ENCODE measurements at regions not wholly inside any gene's neighbourhood (a gene's known extent, or its start where the extent isn't known, plus 50 kb on each side); places are given as distances from the start of the nearest gene placed in this dataset.

DNA sequence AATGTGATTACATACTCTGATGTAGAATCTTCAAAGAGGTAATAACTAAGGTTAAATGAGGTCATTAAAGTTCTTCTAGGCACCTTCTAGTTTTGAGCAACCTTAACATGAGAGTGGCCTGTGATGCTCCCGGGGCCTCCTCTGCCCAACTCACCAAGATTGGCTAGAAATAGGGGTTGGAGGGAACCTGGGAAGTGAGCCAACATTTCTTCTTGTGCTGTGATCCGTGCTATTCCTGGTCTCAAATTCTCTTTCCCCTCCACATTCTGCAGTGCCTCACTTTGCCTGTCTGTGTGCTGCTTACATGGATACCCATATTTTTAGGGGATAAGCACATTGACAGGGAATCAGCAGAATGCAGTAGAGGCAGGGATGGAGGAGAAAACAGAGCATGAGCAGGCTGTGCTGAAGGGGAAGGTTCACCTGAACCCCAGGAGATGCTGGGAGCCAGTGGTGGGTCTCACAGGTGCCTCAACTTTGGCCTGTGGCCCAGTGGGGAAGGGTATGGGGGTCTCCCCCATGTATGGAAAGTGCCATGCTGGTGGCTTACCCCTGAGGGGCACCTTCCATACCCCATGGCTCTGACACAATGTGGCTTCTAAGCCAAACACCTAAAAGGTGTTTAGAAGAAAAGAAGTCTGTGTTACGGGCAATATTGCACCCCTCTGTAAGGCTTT lies 164.7 kb upstream of the CHD6 start:
- Histone ChIP-seq H3K4me2 (ENCODE audit: insufficient read depth in 1 of 2, low read depth in 2 of 2, low read length in 2 of 2) (no peak overlapping the region), H4K91ac (replicated peaks; ENCODE audit: insufficient read length, low read length) (no peak overlapping the region), H3K56ac (replicated peaks; ENCODE audit: insufficient read length, low read depth, low read length) (no peak overlapping the region), H3K36me3 (ENCODE audit: control insufficient read depth in 2 of 4, insufficient read depth in 4 of 4, low read length in 3 of 4) (no peaks in the 10 kb centered on the region), H2BK5ac (ENCODE audit: low read depth, low read length) (no peak overlapping the region), H4K5ac (ENCODE audit: insufficient read length, low read depth, low read length) (no peak overlapping the region), H3K27ac (ENCODE audit: low read depth, low read length) (no peak overlapping the region), H3K27me3 (replicated peaks in 1 of 4; ENCODE audit: control insufficient read depth in 3 of 4, extremely low read depth in 1 of 4, insufficient read depth in 3 of 4, low read length in 3 of 4) (no peaks in the 10 kb centered on the region), H2BK20ac (ENCODE audit: low read length) (no peak overlapping the region), H3K14ac (ENCODE audit: insufficient read length) (no peak overlapping the region), H4K20me1 (replicated peaks in 1 of 2; ENCODE audit: control insufficient read depth in 1 of 2, insufficient read depth in 2 of 2, low read length in 2 of 2) (no peaks in the 10 kb centered on the region), H3K4ac (replicated peaks; ENCODE audit: insufficient read length, low read depth, low read length) (no peak overlapping the region), H3K23me2 (ENCODE audit: low read depth, low read length) (no peaks in the 10 kb centered on the region), H3K4me1 (replicated peaks in 1 of 4; ENCODE audit: control insufficient read depth in 3 of 4, insufficient read depth in 4 of 4, low read length in 3 of 4) (no peaks in the 10 kb centered on the region), H2BK12ac (ENCODE audit: low read depth, low read length) (0 out of 2 replicates have a peak overlapping the region, but pooled peaks have one; percentile 39), H3K9ac (replicated peaks in 1 of 4; ENCODE audit: extremely low read depth in 1 of 4, low read depth in 3 of 4, low read length in 3 of 4) (no peak overlapping the region), H4K8ac (ENCODE audit: extremely low read depth, insufficient read depth, low read length) (no peak overlapping the region), H3K9me3 (ENCODE audit: insufficient read depth in 2 of 2, low read depth in 1 of 2, low read length in 1 of 2) (no peaks in the 10 kb centered on the region), H2BK120ac (replicated peaks; ENCODE audit: low read depth, low read length) (no peak overlapping the region), H3K79me1 (ENCODE audit: low read depth, low read length) (no peaks in the 10 kb centered on the region), H2AFZ (ENCODE audit: low read length) (no peak overlapping the region), H3K23ac (ENCODE audit: insufficient read length) (no peak overlapping the region), H2BK15ac (ENCODE audit: low read length) (no peak overlapping the region), H3K18ac (ENCODE audit: extremely low read depth, low read length) (no peak overlapping the region), H3K4me3 (ENCODE audit: extremely low read depth in 1 of 4, insufficient read depth in 2 of 4, low read depth in 3 of 4, low read length in 4 of 4) (no peak overlapping the region), H3K79me2 (ENCODE audit: control insufficient read depth in 1 of 2, insufficient read depth in 2 of 2, low read length in 2 of 2) (no peaks in the 10 kb centered on the region), H2AK5ac (ENCODE audit: low read depth, low read length) (no peak overlapping the region)
- WGBS, 2 experiments (ENCODE audit: extremely low coverage in 1 of 2, insufficient coverage in 1 of 2, insufficient read length in 1 of 2, insufficient replicate concordance in 2 of 2, low coverage in 1 of 2, low lambda C conversion rate in 2 of 2, missing lambda C conversion rate in 1 of 2), result 80% methylated on average over 3 of the region's 3 CpGs; no CpG with 5 or more reads in 1 of the 2 experiments
- ChIA-PET CTCF (ENCODE audit: partially characterized antibody) (interaction anchor here (1.6 kb wide), 1 partner anchor 15 kb away, joined by 8 read pairs; no protein-coding TSS in a partner anchor), POLR2A (ENCODE audit: partially characterized antibody) (no interaction called here)
- no peak for FAIRE-seq
- no peak for DNase-seq (ENCODE audit: low read depth in 1 of 2, low spot score in 2 of 2)
- TF ChIP-seq KDM5A (IDR thresholded peaks at IDR 0.05; ENCODE audit: low read length), result no peak

Data from H1 (cell line).